IPS-NIHi7 (cell line): ENCODE measurements at regions not wholly inside any gene's neighbourhood (a gene's known extent, or its start where the extent isn't known, plus 50 kb on each side); places are given as distances from the start of the nearest gene placed in this dataset.

Experiments used
- DNase-seq: peaks from one replicate; pipeline ENCODE4 v3.0.0; 2012; ENCODE audit warnings: mixed read lengths; ENCODE audit errors: extremely low spot score

GRCh38 chr2:226529556-226529955 is 270.1 kb downstream of the IRS1 start:
- DNase-seq, result no peak

DNA sequence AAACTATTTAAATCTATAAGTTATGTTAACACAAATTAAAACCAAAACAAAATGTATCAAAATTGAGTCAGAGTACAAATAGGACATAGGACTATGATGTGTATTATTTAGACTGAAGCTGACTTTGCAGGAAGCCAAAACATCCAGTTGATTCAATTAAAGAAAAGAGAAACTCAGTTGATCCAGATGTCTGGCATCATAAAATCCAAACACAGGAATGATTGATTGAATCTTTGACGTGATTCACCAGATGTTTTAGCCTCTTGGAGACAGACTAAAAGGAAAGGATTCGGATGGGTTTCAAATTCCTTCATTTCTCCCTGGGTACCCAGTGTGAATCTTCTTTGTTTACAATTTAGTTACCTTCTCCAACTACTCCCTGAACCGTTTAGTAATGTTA is 272.9 kb downstream of the IRS1 start:
- DNase-seq, result no peak

DNA sequence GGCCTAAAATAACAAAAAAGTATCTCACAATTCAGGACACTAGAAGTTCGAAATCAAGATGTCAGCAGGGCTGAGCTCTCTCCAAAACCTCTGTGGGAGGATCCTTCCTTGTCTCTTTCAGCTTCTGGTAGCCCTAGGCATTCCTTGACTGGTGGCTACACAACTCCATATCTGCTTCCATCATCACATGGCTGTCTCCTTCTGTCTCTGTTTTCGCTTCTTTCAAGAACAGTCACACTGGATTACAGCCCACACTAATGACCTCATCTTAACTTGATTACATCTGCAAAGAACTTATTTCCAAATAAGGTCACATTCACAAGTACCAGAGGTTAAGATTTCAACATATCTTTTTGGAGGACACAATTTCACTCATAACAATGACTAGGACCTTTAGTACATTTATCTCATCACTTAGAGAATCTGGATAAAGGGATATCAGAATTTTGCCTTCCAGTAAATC is 275.2 kb downstream of the IRS1 start:
- no peak for DNase-seq

DNA sequence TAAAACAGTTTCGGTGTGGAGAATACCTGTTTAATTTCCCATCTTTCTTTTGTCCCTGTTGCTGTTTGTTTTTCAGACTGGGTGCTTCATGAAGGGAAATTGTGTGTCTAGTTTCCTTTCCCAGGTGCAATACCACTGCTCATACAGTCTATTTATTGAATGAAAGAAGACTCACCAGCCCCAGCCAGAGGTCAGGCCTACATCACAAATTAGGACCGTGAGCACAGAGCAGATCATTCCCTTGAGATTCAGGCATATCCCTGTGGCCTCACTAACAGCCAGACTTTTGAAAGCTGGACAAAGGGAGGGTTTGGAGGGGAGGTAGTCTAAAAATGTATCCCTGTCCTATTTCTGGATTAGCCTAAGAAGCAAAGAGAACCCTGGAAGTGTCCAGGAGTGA is 278.9 kb downstream of the IRS1 start:
- no peak for DNase-seq

- DNase-seq, result no peak
Observed at GRCh38 chr2:226515344-226516055, 284.1 kb downstream of the IRS1 start.

- no peak for DNase-seq
Observed at GRCh38 chr2:226514895-226515294, 284.7 kb downstream of the IRS1 start.

DNA sequence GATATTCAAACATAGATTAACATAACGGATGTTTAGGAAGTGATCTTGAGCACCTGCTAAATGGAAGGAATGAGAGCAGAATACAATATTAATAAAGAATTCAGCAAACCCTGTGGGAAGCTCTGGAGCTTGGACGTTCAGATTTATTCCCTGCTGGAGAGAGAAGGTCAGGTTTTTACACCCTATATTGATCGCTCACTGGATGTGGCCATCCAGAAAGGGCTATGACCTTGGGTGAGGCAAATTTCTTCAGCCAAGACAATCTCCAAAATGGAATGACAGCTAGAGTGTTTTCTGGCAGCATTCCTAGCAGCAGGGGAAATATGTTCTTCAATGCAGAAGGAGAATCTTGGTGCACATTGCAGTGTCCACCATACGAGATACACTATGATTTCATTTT is 288.3 kb downstream of the IRS1 start:
- DNase-seq, result no peak

DNA sequence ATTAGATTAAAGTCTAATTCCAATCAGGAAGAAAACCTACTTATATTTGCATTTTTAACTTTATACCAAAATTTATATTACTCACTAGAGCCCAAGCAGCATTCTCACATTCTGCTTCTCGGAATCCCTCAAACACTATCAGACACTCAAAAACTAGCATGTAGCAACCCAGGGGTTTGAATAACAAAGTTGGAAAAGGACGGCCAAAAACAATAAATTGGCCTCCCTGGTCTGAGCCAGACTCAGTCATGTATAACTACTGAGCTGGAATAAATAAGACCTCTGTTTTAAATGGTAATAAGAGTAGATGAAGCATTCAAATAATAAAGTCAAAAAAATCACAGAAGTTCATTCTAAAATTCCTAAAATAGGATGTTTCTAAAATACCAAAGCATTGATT is 290.9 kb downstream of the IRS1 start:
- DNase-seq, result no peak

- no peak for DNase-seq
Observed at GRCh38 chr2:226508005-226508404, 291.6 kb downstream of the IRS1 start.

DNA sequence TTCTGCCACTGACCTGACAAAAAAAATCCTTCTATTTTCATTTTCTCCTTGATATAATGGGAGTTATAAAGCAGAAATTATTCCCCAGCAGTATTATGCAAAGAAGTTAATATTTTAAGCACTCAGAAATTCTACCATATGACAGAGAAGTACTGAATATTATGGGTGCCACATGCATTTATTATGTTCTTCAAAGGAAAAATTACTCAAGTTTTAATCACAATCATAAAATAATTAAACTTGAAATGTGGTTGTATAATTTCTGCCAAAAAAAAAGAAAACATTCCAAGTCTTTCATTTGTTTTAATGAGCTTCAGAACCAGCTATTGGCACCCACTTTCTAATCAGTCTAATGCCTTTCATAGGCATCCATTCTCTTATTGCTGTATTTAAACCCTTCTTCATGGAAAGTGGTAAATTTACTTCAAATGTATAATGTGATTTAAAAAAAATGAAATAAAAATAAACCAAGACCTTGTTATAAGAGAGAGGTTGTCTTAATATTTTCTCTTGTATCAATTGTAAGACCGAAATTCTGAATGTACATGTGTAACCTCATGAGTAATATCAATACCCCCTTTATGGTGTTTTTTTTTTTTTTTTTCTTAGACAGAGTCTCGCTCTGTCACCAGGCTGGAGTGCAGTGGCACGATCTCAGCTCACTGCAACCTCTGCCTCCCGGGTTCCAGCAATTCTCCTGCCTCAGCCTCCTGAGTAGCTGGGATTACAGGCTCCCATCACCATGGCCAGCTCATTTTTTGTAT is 302.3 kb downstream of the IRS1 start:
- DNase-seq, result no peak

DNA sequence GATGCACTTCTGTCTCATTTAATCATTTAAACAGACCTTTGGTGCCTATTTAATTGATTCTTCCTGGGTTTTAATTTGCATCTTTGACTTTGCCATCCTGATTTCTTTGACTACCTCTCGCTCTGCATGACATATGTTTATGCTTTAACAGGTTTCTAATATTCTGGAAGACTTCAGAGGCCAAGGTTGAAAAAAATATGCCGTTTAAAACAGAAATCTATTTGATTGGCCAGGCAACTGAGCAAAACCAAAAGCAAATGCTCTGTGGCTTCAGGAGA is 303.4 kb downstream of the IRS1 start:
- DNase-seq, result no peak

- DNase-seq, result no peak
Observed at GRCh38 chr2:226495466-226496272, 304.0 kb downstream of the IRS1 start.

GRCh38 chr2:226491112-226491511 is 308.5 kb downstream of the IRS1 start:
- DNase-seq, result no peak

- DNase-seq, result no peak
Observed at GRCh38 chr2:226489775-226490541, 309.7 kb downstream of the IRS1 start.

GRCh38 chr2:226488034-226488433 is 311.6 kb downstream of the IRS1 start:
- DNase-seq, result no peak

DNA sequence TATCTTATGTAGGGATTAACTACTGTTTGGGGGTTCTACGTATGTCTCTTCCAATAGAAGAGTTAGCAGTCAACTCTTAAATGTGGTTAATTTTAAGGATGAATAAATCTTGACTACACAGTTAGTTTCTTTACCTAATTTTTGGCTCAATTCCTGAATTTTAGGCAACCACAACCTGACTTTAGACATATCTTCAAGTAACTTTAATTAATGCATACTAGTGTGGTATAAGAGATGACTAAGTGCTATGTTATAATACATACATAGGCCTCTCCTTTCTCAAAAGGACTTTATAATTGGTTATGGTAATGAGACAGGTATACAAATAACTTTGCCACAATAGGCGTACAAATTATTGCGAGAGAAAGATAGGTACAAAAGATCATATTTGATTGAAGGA is 312.0 kb downstream of the IRS1 start:
- DNase-seq, result no peak

DNA sequence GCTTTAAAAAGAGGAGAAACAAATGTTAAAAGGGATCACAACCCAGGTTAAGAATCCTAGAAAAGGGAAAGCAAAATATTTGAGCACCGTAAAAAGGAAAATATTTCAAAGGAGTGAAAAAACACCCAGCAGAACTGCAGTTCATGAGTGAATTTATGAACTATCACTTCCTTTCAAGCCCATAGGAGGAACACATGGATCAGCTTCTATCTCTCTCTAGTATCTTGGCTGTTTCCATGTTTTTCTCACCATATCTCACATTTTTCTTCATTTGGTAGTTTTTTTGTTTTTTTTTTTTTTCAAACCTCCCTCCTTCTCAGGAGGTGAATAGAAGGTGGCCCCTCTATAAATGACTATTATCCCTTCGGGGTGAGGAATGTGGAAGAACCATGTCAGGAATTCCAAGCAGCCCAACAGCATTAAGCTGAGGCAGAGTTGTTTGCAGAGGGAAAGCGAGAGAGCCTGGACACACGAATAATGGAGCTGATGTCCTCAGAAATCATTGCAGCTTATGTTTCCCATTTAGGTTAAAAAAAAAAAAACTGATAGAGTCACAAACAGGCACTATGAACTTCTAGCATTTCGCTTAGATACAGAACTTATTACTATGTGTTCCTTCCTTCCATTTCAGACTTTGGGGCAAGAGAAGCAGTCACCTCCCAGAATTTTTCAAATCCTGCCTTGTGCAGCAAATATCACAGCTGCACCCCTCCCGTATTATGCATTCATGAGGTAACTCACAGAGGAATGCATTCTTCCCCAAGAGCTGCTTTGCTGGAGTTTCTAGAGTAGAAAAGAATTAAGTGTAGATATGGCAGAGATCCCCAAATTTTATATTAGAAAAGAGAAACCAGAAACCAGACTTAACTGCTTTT is 315.6 kb downstream of the IRS1 start:
- DNase-seq, result peak; percentile 46

DNA sequence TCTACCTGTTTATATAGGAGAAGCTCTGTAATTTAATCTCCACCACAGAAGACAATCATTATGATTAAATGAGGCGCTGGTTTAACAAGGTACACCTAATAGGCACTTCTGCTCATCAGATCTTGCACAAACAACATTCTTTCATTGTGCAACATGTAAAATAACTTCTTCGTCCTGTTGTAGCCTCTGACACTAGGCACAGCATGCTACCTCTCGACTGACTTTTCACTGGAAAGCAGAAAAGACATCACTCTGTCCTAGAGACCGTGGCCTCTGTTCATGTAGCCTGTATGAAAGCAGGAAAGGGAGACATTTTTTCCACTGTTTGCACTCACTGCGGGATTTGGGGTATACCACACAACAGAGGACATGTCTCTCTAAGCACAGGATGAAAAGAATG is 316.5 kb downstream of the IRS1 start:
- no peak for DNase-seq

DNA sequence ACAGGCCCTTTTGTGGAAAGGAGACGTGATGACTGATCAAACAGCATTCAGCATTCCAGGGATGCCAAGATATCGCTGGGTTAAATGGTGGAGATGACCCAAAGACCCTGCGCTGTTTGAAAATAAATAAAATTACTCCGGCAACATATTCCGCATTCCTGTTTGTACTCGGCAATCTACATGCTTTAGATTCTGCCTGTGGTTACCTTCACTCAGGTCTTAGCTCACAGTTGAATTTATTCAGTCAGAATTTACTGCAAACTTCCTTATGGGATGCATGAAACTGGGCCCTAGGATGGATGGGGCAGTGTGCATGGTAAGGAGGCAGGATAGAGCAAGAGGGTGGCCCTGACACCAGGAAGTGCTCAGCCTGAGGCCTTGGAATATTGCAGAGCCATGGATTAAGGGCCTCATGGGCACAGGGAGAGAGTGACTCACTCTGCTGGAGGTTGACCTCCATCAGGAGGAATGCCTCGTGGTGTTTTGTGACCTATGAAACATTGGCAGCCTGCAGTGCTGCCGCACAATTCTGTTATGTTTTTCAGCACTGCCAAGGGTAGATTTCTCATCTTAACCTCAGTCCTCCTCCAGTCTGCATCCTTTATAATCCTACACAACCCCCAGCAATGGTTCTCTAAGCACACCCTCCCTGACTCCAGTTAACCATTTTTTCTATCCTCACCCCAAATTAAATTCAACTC is 321.4 kb downstream of the IRS1 start:
- peak; percentile 30 for DNase-seq
